GM19240 (cell line): ENCODE measurements at regions not wholly inside any gene's neighbourhood (a gene's known extent, or its start where the extent isn't known, plus 50 kb on each side); places are given as distances from the start of the nearest gene placed in this dataset.
"Not testable (repeated sequence)": the region's sequence is repeated elsewhere in the genome, so short reads cannot be mapped to it uniquely, and the experiment has no call there.

ENCODE experiments used
- DNase-seq: peaks from one replicate; pipeline ENCODE4 v3.0.0; 2011; ENCODE audit warnings: low spot score; ENCODE audit not compliant: insufficient read length

DNA sequence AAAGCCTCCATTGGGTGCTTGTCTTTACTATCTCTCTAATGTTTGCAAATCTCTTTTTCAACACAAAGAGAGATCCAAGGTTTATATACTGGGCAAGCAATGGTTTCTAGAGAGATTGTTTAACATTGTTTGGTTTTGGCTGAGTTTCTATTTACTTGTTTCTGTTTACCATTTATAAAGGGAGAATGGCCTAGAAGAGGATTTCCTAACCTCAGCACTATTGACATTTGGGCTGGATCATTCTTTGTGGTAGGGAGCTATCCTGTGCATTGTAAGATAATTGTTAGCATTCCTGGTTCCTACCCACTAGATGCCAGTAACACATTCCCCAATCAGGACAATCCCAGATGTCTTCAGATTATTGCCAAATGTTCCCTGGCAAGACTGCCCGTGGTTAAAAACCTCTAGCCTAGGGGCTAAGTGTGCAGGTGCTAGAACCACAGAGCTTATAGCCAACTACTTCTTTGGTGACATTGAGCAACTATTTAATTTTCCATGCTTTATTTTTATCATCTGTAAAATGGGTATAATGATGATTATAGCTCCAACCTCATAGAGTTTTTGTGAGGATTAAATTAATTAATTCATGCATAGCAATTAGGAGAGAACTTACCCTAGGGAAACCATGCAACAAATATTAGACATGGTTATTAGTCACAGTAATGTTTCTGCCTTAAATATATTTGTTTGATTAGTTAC is 413.9 kb upstream of the MAF start:
- DNase-seq: no peak

DNA sequence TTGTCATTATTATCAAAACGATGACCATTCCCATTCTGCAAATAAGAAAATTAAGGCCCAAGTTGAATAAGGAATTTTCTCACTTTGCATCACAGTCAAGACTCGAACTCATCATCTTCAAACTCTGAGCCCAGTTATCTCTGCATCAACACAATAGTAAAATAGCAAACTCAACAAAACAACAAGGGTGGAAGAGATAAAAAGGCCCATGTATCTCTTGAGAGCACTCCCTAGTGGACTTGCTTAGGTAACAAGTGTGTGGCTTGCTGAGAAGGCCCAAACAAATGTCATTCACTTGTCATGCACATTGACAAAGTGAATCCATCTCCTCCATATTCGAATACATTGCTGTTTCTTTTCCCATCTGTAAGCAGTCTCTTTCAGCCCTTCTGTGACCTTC is 412.0 kb upstream of the MAF start:
- DNase-seq: no peak

DNA sequence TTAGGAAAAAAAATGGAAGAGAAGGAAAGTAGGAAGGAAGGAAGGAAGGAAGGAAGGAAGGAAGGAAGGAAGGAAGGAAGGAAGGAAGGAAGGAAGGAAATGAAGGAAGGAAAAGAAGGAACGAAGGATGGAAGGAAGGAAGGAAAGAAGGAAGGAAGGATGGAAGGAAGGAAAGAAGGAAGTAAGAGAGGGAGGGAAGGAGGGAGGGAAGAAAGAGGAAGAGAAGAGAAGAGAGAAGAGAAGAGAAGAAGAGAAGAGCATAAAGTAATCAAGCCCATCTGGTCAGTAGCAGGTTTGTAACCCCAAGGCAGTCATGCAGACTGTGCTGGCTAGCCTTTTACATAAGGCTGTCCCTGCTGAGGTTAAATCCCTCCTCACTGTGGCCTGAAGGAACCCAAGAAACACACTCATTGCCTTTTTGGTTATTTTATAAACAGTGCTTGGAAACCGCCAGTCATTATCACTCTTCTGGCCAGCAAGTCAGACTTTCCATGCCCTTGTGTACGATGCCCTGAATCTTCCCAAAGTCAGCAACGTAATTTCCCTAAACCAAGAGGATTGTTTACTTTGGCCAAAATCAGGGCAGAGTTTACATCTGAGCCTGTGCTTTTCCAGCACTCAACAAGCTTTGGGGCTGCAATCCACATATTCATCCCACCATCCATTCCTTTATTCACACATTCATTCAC is 409.6 kb upstream of the MAF start:
- no peak for DNase-seq

DNA sequence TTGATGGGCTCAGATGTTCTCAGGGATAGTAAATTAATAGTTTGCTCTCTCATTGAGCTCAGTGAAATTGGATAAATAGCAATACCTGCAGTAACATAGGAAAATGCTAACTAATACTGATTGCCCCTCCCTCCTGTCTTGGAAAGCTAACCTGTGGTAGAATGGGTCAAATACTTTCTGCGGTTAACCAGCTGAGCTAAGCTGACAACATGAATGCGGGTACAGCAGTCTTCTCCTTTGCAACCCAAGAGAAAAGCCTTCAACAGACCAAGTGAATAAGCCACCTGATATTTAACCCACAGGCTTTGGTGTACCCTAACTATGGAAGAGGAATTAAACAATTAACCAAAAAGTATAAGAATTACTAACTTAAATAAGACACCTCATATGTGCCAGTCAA is 408.3 kb upstream of the MAF start:
- no peak for DNase-seq

DNA sequence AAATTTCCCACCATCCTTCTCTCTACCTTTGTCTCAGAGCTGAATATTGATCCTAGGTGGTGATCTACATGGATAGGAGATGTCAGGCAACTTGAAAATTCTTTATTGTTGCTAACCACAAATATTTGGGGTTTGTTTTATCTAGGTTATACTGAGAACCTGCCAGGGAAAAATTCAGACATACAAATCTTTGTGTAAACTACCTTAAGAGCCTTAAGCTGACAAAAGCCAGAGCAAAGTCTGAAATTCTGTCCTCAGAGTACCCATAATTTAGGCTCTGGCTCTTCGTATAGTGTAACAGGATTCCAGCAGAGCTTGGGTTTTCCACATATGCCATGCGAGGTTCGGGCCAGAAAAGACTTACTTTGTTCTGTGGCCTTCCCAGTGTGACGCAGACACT is 406.7 kb upstream of the MAF start:
- DNase-seq: no peak

DNA sequence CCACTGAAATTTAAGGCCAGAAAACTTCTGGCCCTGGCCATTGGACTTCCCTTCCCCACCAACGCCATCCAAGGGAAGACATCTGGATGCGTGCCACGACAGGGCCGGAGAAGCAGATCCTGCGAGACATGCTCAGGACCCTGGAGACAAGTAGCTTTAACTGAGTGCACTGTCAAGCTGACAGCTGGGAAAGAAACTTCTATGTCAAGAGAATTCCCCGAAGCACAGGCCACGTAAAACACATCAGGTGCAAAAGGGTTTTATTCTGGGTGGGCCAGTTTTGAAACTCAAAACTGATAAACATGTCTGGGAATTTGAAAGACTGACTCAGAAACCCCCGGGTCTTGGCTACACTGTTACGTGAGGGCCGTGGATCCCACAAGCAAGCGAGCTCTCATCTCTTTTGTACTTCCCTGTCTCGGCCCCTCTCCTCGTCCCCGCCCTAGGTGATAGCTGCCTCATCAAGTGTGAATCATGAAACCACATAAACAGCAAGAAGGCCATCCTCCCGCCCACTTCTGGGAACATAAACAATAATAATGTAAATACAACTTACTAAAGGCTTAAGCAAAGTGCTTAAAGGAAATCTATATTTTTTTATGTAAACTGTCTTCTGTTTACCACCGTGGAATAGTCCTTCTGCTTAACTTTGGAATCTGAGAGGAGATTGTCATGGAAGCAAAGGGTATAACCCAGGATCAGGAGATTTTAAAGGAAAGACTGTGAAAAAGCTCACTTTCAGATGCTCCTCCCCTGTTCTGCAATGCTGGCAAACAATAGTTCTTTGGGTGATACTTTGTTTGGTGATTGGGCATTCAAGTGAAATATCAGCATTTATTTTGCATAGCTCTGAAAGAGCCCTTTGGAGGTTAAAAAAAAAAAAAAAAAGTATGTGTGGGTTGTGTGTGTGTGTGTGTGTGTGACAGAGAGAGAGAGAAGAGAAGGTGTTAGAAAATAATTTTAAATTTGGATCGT is 406.0 kb upstream of the MAF start:
- no peak for DNase-seq

DNA sequence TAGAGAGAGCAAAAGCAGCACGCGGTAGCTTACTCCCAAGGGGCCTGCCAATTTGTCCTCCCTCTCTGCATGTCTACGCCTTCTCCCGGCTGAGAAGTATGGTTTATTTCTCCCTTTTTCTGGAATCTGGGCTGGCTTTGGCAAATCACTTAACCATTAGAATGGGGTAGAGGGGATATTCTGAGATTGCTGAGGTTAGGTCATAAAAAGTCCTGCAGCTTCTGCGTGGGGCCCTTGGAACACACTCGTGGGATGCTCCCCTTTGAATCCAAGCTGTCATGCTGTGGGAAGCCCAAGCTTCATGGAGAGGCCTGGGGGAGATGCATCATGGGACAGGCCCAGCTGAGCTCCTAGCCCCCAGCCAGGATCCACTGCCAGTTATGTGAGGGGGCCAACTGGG is 403.6 kb upstream of the MAF start:
- DNase-seq: no peak

DNA sequence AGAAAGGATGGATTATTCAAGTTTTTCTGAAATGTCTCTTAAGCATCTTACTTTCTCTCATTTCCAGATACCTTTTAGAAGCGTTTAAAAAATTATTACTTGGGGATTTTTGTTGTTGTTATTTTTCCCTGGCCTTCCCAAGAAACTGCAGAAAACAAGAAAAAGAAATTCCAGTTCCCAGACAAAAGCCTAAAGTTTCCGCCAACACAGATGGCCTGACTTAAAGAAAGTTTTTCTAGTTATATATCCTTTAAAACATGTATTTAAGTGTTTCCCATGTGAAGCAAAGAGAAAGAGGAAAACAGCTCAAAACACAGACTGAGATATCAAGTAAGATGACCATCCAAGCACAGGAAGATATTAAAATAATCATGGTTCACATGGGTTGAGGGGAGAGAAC is 401.7 kb upstream of the MAF start:
- DNase-seq: no peak

DNA sequence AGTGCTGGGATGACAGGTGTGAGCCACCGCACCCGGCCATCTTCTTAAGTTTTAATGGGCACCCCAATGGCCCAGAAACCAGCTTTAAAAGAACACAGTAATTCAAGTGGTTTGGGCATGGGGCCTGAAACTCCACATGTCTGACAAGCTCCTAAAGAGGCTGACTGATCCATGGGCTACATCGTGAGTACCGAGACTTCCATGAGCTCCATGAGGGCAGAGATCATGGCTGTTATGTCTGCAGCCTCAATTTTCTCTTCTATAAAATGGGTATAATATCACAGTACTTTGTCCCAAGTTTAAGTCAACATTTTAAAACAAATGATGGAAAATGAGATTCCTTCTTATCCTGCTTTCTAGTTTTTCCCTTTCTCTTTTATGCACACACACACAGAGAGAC is 397.6 kb upstream of the MAF start:
- DNase-seq: no peak

DNA sequence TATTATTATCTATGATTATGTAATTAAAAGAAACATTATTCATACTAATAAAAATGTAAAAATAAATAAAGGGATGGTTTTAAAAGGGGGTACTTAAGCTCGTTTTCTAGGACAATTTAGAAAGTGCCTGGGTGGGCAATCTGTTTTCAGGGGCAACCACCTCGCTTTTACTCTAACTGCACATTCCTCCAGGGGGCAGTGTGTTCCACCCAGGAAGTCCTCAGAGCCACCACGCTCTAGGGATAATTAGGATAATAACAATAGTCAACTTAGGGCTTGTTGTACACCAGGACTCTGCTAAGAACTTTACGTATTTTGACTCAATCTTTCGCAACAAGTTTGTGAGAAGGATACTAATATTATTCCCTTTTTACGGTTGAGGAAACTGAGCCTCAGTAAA is 396.7 kb upstream of the MAF start:
- DNase-seq: no peak

DNA sequence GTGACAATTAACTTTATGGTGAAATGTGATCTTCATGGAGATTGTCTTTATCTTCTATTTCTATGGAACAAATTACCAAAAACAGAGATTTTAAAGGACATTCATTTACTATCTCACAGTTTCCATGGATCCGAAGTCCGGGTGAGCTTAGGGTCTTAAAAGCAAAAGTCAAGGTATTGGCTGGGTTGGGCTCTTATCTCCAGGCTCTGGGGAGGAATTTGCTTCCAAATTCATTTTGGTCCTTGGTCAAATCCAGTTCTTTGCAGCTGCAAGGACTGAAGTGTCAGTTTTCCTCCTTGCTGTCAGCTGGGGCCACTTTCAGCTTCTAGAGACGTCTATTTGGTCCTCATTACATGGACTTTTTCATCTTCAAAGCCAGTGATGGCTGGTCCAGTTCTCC is 395.8 kb upstream of the MAF start:
- DNase-seq: no peak

DNA sequence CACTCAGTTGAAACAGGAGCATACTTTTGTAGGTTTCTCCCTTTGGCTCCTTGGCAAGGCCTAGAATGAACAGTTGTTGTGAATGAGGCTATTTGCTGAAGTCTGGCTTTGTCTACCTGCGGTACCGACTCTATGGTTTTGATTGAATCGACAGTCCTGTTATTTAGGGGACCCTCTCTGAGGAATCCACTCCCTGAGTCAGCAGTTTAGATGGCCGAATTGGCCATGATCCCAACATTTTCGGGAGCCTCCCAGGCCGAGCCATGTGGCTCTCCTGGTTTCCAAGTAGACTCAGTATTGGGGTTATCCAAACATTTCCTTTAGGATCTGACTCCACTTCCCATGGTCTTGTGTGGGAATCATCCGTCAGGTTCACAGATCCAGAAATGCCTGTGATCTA is 394.8 kb upstream of the MAF start:
- no peak for DNase-seq

DNA sequence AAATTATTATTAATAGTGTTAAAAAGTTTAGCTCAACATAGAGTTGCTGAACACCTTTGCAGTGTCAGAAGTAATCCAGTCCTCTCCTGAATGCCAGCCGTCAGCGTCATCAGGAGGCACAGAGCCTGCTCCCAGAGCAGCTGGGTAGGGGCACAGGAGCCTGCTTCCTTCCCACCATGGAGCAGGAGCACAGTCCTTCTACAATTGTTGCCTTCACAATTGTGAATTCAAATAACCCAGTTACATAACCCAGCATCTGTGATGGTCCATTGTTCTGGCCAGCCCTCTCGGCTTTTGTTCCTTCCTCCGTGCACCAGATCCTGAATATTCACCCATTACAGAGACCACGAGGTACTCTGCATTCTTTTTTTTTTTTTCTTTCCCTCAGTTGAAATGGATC is 393.9 kb upstream of the MAF start:
- no peak for DNase-seq

DNA sequence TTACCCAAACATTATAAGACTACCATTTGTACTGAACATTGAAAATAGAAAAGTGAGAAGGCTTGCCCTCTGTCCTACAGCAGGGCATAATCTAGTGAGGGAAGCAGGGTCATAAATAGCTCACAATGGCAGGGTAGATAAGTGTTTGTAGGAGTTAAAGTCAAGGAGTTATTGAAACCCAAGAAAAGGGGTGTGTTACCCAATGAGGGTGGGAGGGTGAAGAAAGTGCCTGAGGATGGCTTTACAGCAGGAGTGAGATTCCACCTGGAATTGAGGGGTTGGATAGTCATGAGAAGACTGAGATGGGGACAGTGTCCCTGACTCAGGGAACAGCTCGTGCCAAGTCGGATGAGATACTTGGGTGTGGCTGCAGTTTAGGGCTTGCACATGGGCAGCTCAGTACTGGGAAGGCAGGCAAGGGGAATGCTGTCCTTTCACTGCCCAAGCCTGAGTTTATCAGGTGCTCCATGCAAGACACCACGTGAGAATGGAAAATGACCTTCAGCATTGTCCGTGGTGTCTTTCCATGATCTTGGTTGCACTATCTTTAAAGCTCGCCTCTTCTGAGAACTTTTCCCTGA is 393.2 kb upstream of the MAF start:
- DNase-seq: no peak

DNA sequence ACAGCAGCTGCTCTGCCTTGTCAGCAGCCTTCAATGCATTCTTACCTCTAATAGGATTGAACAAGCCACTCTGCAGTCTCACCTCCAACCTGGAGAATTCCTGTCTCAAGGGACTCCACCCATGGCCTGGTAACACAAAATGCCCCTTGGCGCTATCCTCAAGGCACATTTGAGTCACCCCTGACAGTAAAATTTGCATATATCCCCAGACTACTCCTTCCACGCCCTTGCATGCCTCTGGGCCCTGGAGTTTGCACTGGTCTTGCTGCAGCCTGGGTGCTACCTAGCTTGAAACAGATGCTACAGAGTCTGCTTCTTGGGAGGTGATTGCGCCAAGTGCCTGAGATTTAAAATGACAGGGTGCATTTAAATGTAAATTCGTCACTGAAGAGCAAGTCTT is 391.4 kb upstream of the MAF start:
- no peak for DNase-seq

DNA sequence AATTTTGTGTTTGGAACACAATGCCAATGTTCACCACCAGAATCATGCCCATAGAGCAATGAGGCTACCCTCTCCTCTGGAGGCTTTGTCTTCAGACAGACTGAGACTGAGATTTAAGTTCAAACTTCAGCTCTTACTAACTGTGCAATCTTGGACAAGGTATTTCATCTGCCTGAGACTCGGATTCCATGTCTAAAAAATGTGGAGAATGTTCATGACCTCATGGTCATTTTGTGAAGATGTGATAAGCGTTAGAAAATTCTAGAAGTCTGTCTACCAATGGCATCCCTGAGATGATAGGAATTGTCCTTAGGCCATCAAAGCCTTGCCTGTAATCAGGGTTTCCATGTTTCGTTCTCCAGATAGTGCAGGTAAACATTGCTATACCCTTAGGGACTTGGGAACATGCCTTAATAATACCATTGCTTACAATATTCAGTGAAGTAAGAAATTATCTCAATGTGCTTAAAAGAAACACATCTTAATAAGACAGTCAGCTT is 388.2 kb upstream of the MAF start:
- DNase-seq: no peak

DNA sequence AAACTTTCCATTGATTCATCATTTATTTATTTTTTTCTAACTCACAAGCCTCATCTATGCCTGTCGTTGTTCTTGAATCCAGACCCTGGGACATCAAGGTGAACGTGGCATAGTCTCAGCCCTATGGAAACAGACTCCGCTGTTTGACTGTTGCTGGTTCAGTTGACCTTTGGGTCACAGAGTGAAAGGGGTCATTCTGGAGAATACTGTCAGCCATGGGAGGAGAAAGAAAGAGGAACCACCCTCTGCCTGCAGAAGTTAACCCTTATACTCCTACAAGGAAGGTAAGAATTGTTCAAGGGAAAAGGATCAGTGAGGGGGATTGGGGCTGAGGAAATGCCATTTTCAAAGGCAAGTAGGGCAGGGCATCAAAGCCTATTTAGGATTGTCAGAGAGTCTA is 387.6 kb upstream of the MAF start:
- DNase-seq: no peak

DNA sequence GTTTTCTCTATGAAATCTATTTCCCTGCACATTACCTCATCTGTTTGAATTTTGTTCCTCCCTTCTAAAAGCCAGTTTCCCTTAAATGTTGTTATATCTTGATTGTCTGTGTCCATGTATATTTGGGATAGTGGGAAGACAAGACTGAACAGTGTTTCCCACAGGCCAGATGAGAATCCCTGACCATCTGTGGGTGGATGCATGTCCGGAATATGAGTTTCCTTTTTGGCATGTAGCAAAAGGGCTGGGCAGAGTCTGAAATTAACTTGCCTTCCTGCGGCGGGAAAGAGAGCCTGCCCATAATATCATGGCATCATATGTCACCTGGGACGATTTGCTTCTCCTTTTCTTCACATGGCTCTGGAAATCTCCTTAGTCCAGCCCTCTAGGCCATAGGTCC is 385.8 kb upstream of the MAF start:
- DNase-seq: no peak

DNA sequence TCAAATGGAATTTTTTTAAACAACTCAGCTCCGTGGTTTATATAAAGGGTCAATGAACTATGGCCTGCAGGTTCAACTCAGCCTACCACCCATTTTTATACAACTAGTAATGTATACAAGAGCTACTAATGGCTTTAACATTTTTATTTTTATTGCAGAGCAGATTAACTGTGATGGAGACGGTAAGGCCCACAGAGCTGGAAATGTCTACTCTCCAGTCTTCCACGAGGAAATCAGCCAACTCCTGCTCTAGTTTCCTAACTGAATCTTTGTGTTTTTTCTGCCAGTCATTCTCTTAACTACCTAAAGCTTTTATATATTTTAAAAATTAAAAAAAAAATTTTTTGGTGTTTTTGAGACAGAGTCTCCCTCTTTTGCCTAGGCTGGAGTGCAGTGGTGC is 385.1 kb upstream of the MAF start:
- no peak for DNase-seq

DNA sequence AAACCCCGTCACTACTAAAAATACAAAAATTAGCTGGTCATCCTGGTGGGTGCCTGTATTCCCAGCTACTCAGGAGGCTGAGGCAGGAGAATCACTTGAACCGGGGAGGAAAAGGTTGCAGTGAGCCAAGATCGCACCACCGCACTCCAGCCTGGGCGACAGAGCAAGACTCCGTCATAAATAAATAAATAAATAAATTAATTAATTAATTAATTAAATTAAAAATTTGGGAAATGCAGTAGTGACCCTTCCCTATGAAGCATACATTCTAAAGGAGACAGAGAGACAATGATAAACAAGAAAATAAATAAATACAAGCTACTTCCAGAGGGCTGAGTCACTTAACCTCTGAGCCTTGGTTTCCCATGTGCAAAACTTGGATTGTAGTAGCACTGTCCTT is 383.6 kb upstream of the MAF start:
- not testable (repeated sequence) for DNase-seq

DNA sequence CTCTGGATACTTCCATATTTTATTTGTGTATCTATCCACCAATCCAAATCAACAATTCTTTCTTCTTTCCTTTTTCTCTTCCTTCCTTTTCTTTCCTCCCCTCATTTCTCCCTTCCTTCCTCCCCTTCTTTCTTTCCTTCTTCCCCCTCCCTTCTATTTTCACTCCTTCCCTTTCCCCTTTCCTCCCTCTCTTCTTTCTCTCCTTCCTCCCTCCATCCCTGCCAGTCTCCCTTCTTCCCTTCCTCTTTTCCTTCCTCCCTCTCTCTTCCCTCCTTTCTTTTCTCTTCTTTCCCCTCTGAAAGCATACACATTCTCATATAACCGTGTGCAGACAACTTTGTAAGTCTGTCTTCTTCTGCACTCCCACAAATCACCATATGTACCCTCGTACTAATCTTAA is 382.3 kb upstream of the MAF start:
- no peak for DNase-seq

DNA sequence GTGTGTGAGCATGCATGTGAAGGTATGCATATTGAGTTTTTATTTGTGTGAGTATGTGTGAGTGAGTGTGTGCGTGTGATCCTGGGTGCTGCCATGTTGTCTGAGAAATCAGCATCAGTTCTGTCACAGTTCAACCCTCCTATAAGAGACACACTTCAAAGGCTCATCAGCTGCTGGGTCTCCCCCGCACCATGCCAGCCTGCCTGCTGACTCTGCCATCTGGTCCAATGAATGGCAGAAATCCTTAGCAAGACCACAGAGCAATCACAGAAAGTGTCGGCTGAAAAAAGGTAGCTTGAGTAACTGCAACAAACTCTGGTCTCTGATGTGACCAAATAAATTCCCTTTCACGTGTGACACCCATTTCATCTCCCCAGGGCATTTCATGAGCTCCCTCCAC is 381.8 kb upstream of the MAF start:
- no peak for DNase-seq
